RWPE2 (cell line): ENCODE measurements at regions not wholly inside any gene's neighbourhood (a gene's known extent, or its start where the extent isn't known, plus 50 kb on each side); places are given as distances from the start of the nearest gene placed in this dataset.

ENCODE experiments used
- ATAC-seq: fragments of 200-7000 bp; cut with Tn5 transposase; 3 replicates; pipeline ENCODE4 v1.9.1; 2021; ENCODE audit warnings: low read depth
- DNase-seq: peaks from one replicate; pipeline ENCODE4 v3.0.0-alpha.2; 2020; ENCODE audit warnings: low spot score
- H3K27ac ChIP-seq: fragments of 450-650 bp; 2 replicates; pipeline ENCODE4 v1.5.1; 2017; ENCODE audit warnings: mild to moderate bottlenecking; ENCODE audit not compliant: poor library complexity, severe bottlenecking
- H3K27me3 ChIP-seq: fragments of 250-450 bp; sonication (Bioruptor Pico); 2 replicates; pipeline ENCODE4 v1.5.1; 2021; ENCODE audit warnings: mild to moderate bottlenecking, moderate library complexity; ENCODE audit not compliant: insufficient read depth, poor library complexity, severe bottlenecking
- H3K36me3 ChIP-seq: fragments of 250-450 bp; sonication (Bioruptor Pico); 2 replicates; pipeline ENCODE4 v1.5.1; 2020; ENCODE audit warnings: low read depth, mild to moderate bottlenecking, moderate library complexity
- H3K4me1 ChIP-seq: fragments of 250-450 bp; sonication (Bioruptor Pico); 2 replicates; pipeline ENCODE4 v1.5.1; 2021; ENCODE audit warnings: mild to moderate bottlenecking, moderate library complexity; ENCODE audit not compliant: insufficient read depth, poor library complexity, severe bottlenecking
- H3K4me3 ChIP-seq: fragments of 250-450 bp; sonication (Bioruptor Pico); 2 replicates; pipeline ENCODE4 v1.5.1; 2021; ENCODE audit warnings: mild to moderate bottlenecking, moderate library complexity; ENCODE audit not compliant: severe bottlenecking
- H3K9me3 ChIP-seq: fragments of 250-450 bp; sonication (Bioruptor Pico); 2 replicates; pipeline ENCODE4 v1.5.1; 2021; ENCODE audit warnings: mild to moderate bottlenecking, moderate library complexity; ENCODE audit not compliant: severe bottlenecking
- TF ChIP-seq, protein P1 (sequence below): fragments of 450-650 bp; IDR thresholded peaks from one replicate; pipeline ENCODE4 v1.5.1; 2017; ENCODE audit warnings: mild to moderate bottlenecking, moderate library complexity; ENCODE audit not compliant: poor library complexity, severe bottlenecking

DNA sequence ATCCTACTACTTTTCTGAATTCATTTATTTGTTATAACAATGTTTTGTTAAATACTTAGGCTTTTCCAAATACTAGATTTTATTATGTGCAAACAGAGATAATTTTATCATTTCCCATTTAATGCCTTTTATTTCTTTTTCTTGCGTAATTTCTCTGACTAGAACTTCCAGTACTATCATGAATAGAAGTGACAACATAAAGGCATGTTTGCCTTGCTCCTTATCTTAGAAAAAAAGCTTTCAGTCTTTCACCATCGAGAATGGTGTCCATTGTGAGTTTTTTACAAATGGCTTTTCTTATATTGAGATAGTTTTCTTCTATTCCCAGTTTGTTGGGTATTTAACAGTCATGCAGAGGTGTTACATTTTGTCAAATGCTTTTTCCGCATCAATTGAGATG is 453.1 kb upstream of the ZP4 start:
- no peak overlapping the region for H3K4me3 ChIP-seq
- H3K27ac ChIP-seq = no peak overlapping the region
- H3K36me3 ChIP-seq = no peaks in the 10 kb centered on the region
- no peaks in the 10 kb centered on the region for H3K9me3 ChIP-seq
- TF ChIP-seq, protein P1, sequence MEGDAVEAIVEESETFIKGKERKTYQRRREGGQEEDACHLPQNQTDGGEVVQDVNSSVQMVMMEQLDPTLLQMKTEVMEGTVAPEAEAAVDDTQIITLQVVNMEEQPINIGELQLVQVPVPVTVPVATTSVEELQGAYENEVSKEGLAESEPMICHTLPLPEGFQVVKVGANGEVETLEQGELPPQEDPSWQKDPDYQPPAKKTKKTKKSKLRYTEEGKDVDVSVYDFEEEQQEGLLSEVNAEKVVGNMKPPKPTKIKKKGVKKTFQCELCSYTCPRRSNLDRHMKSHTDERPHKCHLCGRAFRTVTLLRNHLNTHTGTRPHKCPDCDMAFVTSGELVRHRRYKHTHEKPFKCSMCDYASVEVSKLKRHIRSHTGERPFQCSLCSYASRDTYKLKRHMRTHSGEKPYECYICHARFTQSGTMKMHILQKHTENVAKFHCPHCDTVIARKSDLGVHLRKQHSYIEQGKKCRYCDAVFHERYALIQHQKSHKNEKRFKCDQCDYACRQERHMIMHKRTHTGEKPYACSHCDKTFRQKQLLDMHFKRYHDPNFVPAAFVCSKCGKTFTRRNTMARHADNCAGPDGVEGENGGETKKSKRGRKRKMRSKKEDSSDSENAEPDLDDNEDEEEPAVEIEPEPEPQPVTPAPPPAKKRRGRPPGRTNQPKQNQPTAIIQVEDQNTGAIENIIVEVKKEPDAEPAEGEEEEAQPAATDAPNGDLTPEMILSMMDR = no peak
- DNase-seq (no peak), ATAC-seq (no peak)
- no peaks in the 10 kb centered on the region for H3K27me3 ChIP-seq
- no peaks in the 10 kb centered on the region for H3K4me1 ChIP-seq

DNA sequence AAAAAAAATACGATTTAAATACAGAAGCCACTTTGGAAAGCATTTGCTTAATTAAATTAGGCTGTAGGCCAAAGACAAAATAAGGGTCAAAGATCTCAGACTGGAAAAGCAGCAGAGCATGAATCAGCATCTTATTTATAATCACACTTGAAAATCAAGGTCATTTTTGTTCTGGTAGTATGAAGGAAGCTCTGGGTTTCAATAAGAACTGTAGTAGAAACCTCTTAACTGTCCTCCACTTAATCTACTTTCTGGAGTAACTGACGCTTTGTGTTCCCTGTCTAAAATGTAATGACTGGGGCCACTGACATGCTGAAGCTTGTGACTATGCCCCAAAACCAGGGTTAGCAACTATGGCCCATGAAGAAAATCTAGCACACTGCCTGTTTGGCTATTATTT is 450.7 kb upstream of the ZP4 start:
- H3K4me3 ChIP-seq = no peak overlapping the region
- DNase-seq = no peak
- no peaks in the 10 kb centered on the region for H3K9me3 ChIP-seq
- H3K27ac ChIP-seq = no peak overlapping the region
- TF ChIP-seq, protein P1 = no peak
- H3K36me3 ChIP-seq = no peaks in the 10 kb centered on the region
- no peaks in the 10 kb centered on the region for H3K27me3 ChIP-seq
- no peak for ATAC-seq
- no peaks in the 10 kb centered on the region for H3K4me1 ChIP-seq

GRCh38 chr1:238340989-238341388 is 450.3 kb upstream of the ZP4 start:
- TF ChIP-seq, protein P1 = no peak
- ATAC-seq (no peak), DNase-seq (no peak)
- H3K4me3 ChIP-seq = no peak overlapping the region
- no peaks in the 10 kb centered on the region for H3K36me3 ChIP-seq
- no peaks in the 10 kb centered on the region for H3K4me1 ChIP-seq
- no peaks in the 10 kb centered on the region for H3K9me3 ChIP-seq
- H3K27me3 ChIP-seq = no peaks in the 10 kb centered on the region
- no peak overlapping the region for H3K27ac ChIP-seq

GRCh38 chr1:238336531-238336930 is 445.8 kb upstream of the ZP4 start:
- TF ChIP-seq, protein P1 = no peak
- Histone ChIP-seq H3K36me3 (no peaks in the 10 kb centered on the region), H3K4me1 (no peaks in the 10 kb centered on the region), H3K4me3 (no peak overlapping the region), H3K27ac (no peak overlapping the region), H3K9me3 (peaks cover 2% of the 10 kb centered on the region), H3K27me3 (no peaks in the 10 kb centered on the region)
- ATAC-seq (peak; percentile 57), DNase-seq (no peak)

DNA sequence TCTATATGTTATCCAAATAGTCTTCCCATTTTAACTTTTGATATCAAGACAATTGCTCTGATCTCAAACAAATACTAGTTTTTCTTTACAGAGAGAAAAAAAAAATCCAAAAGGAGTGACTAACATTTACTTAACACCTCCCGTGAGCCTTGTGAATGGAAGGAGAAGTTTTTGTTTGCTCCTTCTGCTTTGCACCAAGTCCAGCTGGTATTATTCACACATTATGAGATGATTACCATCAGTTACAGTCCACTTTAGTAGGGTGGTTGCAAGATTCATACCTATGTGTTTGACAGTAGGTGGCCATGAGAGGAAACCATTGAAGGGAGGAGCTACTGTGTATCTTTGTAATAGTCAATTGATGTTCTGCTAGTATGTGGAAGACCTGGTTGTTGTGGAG is 443.4 kb upstream of the ZP4 start:
- ATAC-seq (no peak), DNase-seq (no peak)
- TF ChIP-seq, protein P1 = no peak
- Histone ChIP-seq H3K4me1 (no peaks in the 10 kb centered on the region), H3K27me3 (no peaks in the 10 kb centered on the region), H3K36me3 (no peaks in the 10 kb centered on the region), H3K27ac (no peak overlapping the region), H3K9me3 (peaks cover 2% of the 10 kb centered on the region), H3K4me3 (no peak overlapping the region)
